ENCODE measurements at regions not wholly inside any gene's neighbourhood (a gene's known extent, or its start where the extent isn't known, plus 50 kb on each side); places are given as distances from the start of the nearest gene placed in this dataset.
"Not testable (repeated sequence)": the region's sequence is repeated elsewhere in the genome, so short reads cannot be mapped to it uniquely, and the experiment has no call there.

- POLR2A ChIA-PET, result no interaction called here
- no peak for TF ChIP-seq CTCF (IDR thresholded peaks at IDR 0.05; ENCODE audit: insufficient read depth in 1 of 2, low read depth in 1 of 2, low read length in 1 of 2, severe bottlenecking in 1 of 2, unreplicated experiment in 1 of 2)
- Mint-ChIP-seq H3K4me3 (ENCODE audit: unreplicated experiment) (no peak overlapping the region), H3K27ac (ENCODE audit: unreplicated experiment) (peak overlapping the region; percentile 33), H3K9me3 (ENCODE audit: unreplicated experiment) (no peaks in the 10 kb centered on the region), H3K36me3 (ENCODE audit: insufficient read depth, unreplicated experiment) (peaks cover 9% of the 10 kb centered on the region), H3K27me3 (ENCODE audit: insufficient read depth, unreplicated experiment) (no peaks in the 10 kb centered on the region), H3K4me1 (ENCODE audit: low read depth, unreplicated experiment) (peaks cover 22% of the 10 kb centered on the region)
- intact Hi-C loops (cut with micrococcal nuclease; ENCODE audit: unreplicated experiment), result loop anchor here (1.0 to 2.0 kb wide), 8 partner anchors 15 to 418 kb away; partner anchors contain the start of gene PHLDA1
- Histone ChIP-seq H3K4me1 (peaks cover 45% of the 10 kb centered on the region), H3K9me3 (no peaks in the 10 kb centered on the region; the same call in 1 of the 2 replicates), H3K4me3 (ENCODE audit: low read depth, low read length) (no peak overlapping the region), H3K36me3 (ENCODE audit: control insufficient read depth, insufficient read depth, low read length) (no peaks in the 10 kb centered on the region), H3K27me3 (replicated peaks; ENCODE audit: control insufficient read depth, insufficient read depth, low read length) (no peaks in the 10 kb centered on the region)
- CTCF ChIA-PET, result no interaction called here
- DNase-seq, result no peak
- BruUV-seq (replicated peaks), result TSS peak; percentile 90
These were observed 86.6 kb downstream of the PHLDA1 start for GRCh38 chr12:75944905-75945432.

GRCh38 chr12:75944097-75944904 lies 87.3 kb downstream of the PHLDA1 start:
- Mint-ChIP-seq H3K36me3 (ENCODE audit: insufficient read depth, unreplicated experiment) (peaks cover 9% of the 10 kb centered on the region), H3K27ac (ENCODE audit: unreplicated experiment) (peak overlapping the region; percentile 33), H3K4me3 (ENCODE audit: unreplicated experiment) (peak overlapping the region; percentile 57), H3K4me1 (ENCODE audit: low read depth, unreplicated experiment) (peaks cover 22% of the 10 kb centered on the region), H3K27me3 (ENCODE audit: insufficient read depth, unreplicated experiment) (no peaks in the 10 kb centered on the region), H3K9me3 (ENCODE audit: unreplicated experiment) (no peaks in the 10 kb centered on the region)
- TF ChIP-seq CTCF (IDR thresholded peaks at IDR 0.05; ENCODE audit: insufficient read depth in 1 of 2, low read depth in 1 of 2, low read length in 1 of 2, severe bottlenecking in 1 of 2, unreplicated experiment in 1 of 2), result no peak
- intact Hi-C loops (cut with micrococcal nuclease; ENCODE audit: unreplicated experiment), result loop anchor here (1.0 to 2.0 kb wide), 8 partner anchors 16 to 418 kb away; partner anchors contain the start of gene PHLDA1
- Histone ChIP-seq H3K4me1 (peaks cover 45% of the 10 kb centered on the region), H3K36me3 (ENCODE audit: control insufficient read depth, insufficient read depth, low read length) (no peaks in the 10 kb centered on the region), H3K27me3 (replicated peaks; ENCODE audit: control insufficient read depth, insufficient read depth, low read length) (no peaks in the 10 kb centered on the region), H3K9me3 (no peaks in the 10 kb centered on the region; the same call in 1 of the 2 replicates), H3K4me3 (ENCODE audit: low read depth, low read length) (no peak overlapping the region)
- ChIA-PET POLR2A (interaction anchor here (0.7 to 1.3 kb wide), 2 partner anchors 16 to 87 kb away, joined by 4 to 5 read pairs; partner anchors contain the start of gene PHLDA1), CTCF (no interaction called here)
- BruUV-seq (replicated peaks), result no TSS peak
- DNase-seq, result peak in 1 of 2 experiments; percentile 53

GRCh38 chr12:75943730-75944096 lies 87.9 kb downstream of the PHLDA1 start:
- Mint-ChIP-seq H3K27ac (ENCODE audit: unreplicated experiment) (peak overlapping the region; percentile 33), H3K36me3 (ENCODE audit: insufficient read depth, unreplicated experiment) (peaks cover 9% of the 10 kb centered on the region), H3K9me3 (ENCODE audit: unreplicated experiment) (no peaks in the 10 kb centered on the region), H3K4me1 (ENCODE audit: low read depth, unreplicated experiment) (peaks cover 22% of the 10 kb centered on the region), H3K27me3 (ENCODE audit: insufficient read depth, unreplicated experiment) (no peaks in the 10 kb centered on the region), H3K4me3 (ENCODE audit: unreplicated experiment) (peak overlapping the region; percentile 57)
- POLR2A ChIA-PET, result interaction anchor here (0.7 to 1.3 kb wide), 2 partner anchors 16 to 88 kb away, joined by 4 to 5 read pairs; partner anchors contain the start of gene PHLDA1
- TF ChIP-seq CTCF (IDR thresholded peaks at IDR 0.05; ENCODE audit: insufficient read depth in 1 of 2, low read depth in 1 of 2, low read length in 1 of 2, severe bottlenecking in 1 of 2, unreplicated experiment in 1 of 2), result no peak
- H3K36me3 ChIP-seq (ENCODE audit: control insufficient read depth, insufficient read depth, low read length), result no peaks in the 10 kb centered on the region
- CTCF ChIA-PET, result no interaction called here
- DNase-seq, result no peak
- no peak overlapping the region for H3K4me3 ChIP-seq (ENCODE audit: low read depth, low read length)
- intact Hi-C loops (cut with micrococcal nuclease; ENCODE audit: unreplicated experiment), result loop anchor here (1.0 to 2.0 kb wide), 8 partner anchors 17 to 417 kb away; partner anchors contain the start of gene PHLDA1
- TSS peak; percentile 94 for BruUV-seq (replicated peaks)
- peaks cover 45% of the 10 kb centered on the region for H3K4me1 ChIP-seq
- no peaks in the 10 kb centered on the region; the same call in 1 of the 2 replicates for H3K9me3 ChIP-seq
- H3K27me3 ChIP-seq (replicated peaks; ENCODE audit: control insufficient read depth, insufficient read depth, low read length), result no peaks in the 10 kb centered on the region

- H3K4me1 Mint-ChIP-seq (ENCODE audit: low read depth, unreplicated experiment), result peaks cover 22% of the 10 kb centered on the region
These were observed 89.9 kb downstream of the PHLDA1 start for GRCh38 chr12:75941661-75942060.

More at GRCh38 chr12:75941661-75942060, 89.9 kb downstream of the PHLDA1 start:
- POLR2A ChIA-PET; H3K4me3 Mint-ChIP-seq (ENCODE audit: unreplicated experiment); H3K36me3 Mint-ChIP-seq (ENCODE audit: insufficient read depth, unreplicated experiment); intact Hi-C loops (cut with micrococcal nuclease; ENCODE audit: unreplicated experiment); H3K9me3 Mint-ChIP-seq (ENCODE audit: unreplicated experiment); DNase-seq; H3K27me3 ChIP-seq (replicated peaks; ENCODE audit: control insufficient read depth, insufficient read depth, low read length); CTCF ChIA-PET; BruUV-seq (replicated peaks); H3K27ac Mint-ChIP-seq (ENCODE audit: unreplicated experiment); H3K4me3 ChIP-seq (ENCODE audit: low read depth, low read length); H3K27me3 Mint-ChIP-seq (ENCODE audit: insufficient read depth, unreplicated experiment); H3K9me3 ChIP-seq; H3K36me3 ChIP-seq (ENCODE audit: control insufficient read depth, insufficient read depth, low read length): not testable (repeated sequence)
- H3K4me1 ChIP-seq, result peaks cover 41% of the 10 kb centered on the region
